GM18511 (cell line): ENCODE measurements at regions not wholly inside any gene's neighbourhood (a gene's known extent, or its start where the extent isn't known, plus 50 kb on each side); places are given as distances from the start of the nearest gene placed in this dataset.

ENCODE experiments used
- ATAC-seq: cut with Tn5 transposase; IDR thresholded peaks from one replicate; pipeline ENCODE4 v1.9.1; 2021; ENCODE audit warnings: mild to moderate bottlenecking, moderate library complexity; ENCODE audit not compliant: unreplicated experiment

- ATAC-seq = no peak
These were observed 61.5 kb upstream of the WLS start for GRCh38 chr1:68293609-68294366.

GRCh38 chr1:68293122-68293521, 60.8 kb upstream of the WLS start:
- no peak for ATAC-seq

- ATAC-seq = no peak
These were observed 59.5 kb upstream of the WLS start for GRCh38 chr1:68291688-68292384.

- ATAC-seq = no peak
These were observed 54.9 kb upstream of the WLS start for GRCh38 chr1:68287241-68287640.

GRCh38 chr1:68285046-68285445, 52.7 kb upstream of the WLS start:
- no peak for ATAC-seq

GRCh38 chr1:68281946-68282615, 49.8 kb upstream of the WLS start:
- no peak for ATAC-seq
